Neural cell (in vitro differentiated cells): ENCODE measurements at regions not wholly inside any gene's neighbourhood (a gene's known extent, or its start where the extent isn't known, plus 50 kb on each side); places are given as distances from the start of the nearest gene placed in this dataset.

Source experiments
- CTCF ChIP-seq: fragments of 450-650 bp; IDR thresholded peaks from 2 replicates; pipeline ENCODE4 v1.5.1; 2014; ENCODE audit warnings: antibody characterized with exemption, mild to moderate bottlenecking, moderate library complexity; ENCODE audit not compliant: poor library complexity, severe bottlenecking
- EP300 ChIP-seq: fragments of 450-650 bp; conservative IDR thresholded peaks from 2 replicates; pipeline ENCODE4 v1.6.1; 2014; ENCODE audit warnings: antibody characterized with exemption, mild to moderate bottlenecking, moderate library complexity; ENCODE audit not compliant: poor library complexity, severe bottlenecking
- RAD21 ChIP-seq: fragments of 450-650 bp; conservative IDR thresholded peaks from 2 replicates; pipeline ENCODE4 v1.6.1; 2014; ENCODE audit warnings: antibody characterized with exemption, mild to moderate bottlenecking, moderate library complexity
- REST ChIP-seq: IDR thresholded peaks from 2 replicates; pipeline ENCODE4 v1.6.1; 2012; ENCODE audit warnings: borderline replicate concordance

DNA sequence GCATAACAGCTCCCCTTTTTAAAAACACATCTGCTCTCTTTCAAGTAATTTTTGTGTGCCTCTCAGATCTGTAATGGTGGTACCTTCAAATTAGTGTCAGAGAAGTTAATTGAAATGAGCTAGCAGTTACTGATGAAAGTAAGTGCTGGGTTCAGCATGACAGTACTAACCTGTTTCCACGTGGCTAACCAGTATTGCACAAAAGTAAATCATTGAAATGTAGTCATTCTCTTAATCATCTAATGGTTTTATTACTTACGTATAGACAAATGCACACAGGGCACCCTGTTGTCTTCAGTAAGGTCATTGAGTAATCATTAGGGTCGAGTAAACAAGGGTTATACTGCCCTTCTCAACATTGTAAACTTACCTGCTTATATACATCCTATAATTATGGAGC, 157.8 kb upstream of the PRR16 start:
- TF ChIP-seq RAD21 (no peak), CTCF (no peak), EP300 (no peak), REST (no peak)
